Ramos (cell line): ENCODE measurements at regions not wholly inside any gene's neighbourhood (a gene's known extent, or its start where the extent isn't known, plus 50 kb on each side); places are given as distances from the start of the nearest gene placed in this dataset.
"Not testable (repeated sequence)": the region's sequence is repeated elsewhere in the genome, so short reads cannot be mapped to it uniquely, and the experiment has no call there.

Experiments used
- in situ Hi-C: fragments of 300-500 bp; cut with MboI; formaldehyde crosslinking; loops from one replicate; pipeline ENCODE4 v1.14.3; 2022; ENCODE audit warnings: low sequenced_read_pairs; ENCODE audit not compliant: unreplicated experiment

DNA sequence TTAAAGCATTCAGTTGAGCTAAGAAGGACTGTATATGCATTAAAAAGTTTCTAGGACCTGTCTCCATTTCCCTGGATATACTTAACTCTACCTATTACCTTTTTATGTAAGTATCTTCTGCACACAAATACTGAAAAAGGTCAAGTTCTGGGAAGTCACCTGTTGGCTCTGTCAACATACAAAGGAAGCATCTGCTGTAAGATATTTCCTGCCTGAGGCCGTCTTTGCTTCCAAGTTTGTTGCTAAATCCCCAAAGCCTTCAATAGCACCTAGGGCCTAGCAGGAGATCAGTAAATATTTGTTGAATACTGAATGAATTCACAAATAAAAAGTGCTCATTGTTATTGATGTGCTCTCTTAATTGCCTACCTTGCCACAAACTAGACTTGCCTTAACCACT is 188.4 kb downstream of the DUSP6 start:
- in situ Hi-C loops = no loop called here

DNA sequence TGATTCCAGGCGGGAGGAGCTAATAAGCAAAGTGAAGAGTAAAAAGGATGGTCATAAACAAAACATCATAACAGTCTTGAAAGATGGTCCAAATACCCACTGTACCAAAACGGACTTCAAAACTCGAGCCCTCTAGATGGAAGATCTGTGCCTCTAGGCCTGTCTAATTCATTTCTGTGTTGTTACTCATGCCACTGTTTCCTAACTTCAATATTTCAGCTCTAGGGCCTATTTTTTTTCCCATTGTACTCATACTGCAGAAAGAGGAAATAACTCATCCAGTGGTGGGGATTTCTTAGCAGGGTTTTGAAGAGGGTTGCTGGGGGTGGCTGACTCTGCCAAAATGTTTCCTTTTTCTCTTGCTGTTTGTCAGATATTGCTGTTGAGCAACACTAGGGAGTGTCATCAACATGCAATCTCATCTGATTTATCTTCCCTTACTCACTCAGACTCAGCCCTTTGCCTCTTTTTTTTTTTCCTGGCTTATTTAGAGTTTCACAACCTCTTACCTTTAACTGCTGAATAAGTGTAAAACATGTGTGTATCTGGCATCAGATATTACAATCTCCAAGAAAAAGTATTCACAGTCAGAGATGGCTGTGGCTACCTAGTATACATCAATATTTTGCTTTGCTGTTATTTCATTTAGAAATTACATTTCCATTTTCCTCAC is 189.6 kb downstream of the DUSP6 start:
- in situ Hi-C loops = no loop called here

DNA sequence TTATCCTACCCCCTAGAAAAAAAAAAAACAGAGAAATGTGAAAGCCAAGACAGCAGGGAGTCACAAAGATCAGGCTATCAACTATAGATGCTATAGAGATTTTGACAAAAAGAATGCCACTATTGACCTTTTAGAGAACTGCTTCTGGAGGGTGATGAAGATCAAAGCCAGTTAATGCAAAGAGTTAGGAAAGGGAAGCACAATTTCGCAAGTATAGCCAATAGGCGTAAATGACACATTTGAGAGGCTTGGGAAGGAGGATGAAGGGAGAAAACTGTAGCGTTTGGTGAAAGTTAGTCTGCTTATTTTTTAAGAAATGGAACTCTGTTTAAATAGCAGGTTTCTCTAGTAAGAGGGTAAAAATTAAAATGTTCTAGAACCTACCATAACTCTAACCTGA is 190.7 kb downstream of the DUSP6 start:
- in situ Hi-C loops = no loop called here

DNA sequence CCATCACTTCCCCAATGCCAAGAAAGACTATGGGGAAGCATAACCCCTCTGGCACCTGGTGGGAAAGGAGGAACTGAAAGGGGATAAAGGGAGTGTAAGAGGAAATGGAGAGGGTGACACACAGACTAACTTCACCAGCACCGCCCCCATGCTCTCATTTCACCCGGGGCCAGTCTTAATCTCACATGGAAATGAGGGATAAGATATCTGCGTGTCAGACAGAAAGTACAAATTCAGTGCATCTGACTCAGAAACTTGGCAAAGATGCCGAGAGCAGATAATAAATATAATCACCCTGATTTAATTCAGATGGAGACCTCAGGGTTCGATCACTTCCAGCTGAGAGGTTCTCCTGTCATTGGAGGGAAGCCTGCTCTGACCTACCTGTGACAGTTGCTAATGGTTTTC is 191.6 kb downstream of the DUSP6 start:
- in situ Hi-C loops = no loop called here

DNA sequence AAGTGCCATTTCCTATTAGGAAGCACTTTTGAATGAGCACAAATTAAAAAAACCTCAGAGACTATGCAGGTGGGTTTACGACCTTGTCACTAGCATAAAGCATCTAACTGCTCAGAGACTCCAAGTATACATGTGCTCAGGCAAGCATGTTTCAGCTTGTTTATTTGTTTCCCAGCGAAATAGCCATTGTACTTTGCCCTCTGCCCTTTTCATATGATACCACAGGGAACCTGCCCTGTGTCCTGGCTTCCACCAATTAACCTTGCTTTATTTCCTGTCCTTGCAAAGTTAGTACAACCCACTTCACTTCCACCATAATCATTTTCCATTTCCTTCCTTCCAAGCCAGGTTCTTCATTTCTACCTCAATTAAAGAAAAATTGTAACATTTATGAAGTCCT is 194.9 kb downstream of the DUSP6 start:
- in situ Hi-C loops = no loop called here

DNA sequence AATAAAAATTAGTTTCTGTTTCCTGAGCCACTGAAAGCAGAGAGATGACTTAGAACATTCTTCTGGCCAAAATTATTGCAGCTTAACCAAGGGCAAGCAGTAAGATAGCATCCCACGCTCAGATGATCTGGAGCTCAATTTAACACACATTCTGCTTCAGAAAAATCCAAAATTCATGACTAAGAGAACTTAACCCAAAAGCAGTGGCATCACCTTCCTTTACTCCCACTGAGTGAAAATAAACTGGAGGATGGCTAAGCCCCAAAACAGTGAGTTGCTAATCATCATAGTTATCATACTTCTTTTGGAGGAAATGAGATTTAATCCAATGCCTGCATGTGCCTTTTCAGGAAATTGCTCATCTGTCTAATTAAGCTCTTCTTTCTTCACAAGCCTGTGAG is 195.4 kb downstream of the DUSP6 start:
- in situ Hi-C loops = no loop called here

DNA sequence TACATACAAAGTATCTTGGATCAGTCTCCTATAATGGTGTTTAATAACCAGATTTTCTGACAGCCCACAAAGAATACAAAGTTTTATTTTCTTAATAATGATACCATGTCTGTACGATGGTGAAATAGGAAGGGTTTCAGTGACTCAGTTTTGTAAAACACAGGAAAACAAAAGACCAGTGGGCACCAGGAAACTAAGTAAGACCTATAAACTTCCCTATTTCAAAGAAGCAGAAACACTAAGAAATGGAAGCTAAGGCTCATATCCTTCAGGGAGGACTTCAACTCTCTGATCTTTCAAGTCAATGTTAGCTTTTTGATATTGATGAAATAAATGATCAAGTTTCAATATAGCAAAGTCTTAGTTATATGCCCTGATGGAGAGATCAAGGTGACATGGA is 196.0 kb downstream of the DUSP6 start:
- in situ Hi-C loops = no loop called here

DNA sequence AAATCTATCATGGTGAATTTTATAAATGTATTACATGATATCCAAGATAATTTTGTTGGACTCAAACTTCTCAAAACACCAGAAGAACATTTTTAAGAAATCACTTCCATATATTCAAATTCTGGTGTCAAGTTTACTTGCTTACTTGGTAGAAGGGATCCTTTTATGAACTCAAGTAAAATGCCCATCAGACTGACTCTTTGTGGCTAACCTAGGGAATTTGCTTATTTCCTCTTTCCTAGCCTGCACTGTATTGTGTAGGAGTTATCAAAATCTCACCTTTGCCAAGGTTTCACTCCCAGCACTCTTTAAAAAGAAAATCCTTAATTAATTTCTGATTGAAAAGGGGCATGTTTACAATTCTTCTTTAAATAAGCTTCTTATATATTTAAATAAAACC is 196.5 kb downstream of the DUSP6 start:
- in situ Hi-C loops = no loop called here

DNA sequence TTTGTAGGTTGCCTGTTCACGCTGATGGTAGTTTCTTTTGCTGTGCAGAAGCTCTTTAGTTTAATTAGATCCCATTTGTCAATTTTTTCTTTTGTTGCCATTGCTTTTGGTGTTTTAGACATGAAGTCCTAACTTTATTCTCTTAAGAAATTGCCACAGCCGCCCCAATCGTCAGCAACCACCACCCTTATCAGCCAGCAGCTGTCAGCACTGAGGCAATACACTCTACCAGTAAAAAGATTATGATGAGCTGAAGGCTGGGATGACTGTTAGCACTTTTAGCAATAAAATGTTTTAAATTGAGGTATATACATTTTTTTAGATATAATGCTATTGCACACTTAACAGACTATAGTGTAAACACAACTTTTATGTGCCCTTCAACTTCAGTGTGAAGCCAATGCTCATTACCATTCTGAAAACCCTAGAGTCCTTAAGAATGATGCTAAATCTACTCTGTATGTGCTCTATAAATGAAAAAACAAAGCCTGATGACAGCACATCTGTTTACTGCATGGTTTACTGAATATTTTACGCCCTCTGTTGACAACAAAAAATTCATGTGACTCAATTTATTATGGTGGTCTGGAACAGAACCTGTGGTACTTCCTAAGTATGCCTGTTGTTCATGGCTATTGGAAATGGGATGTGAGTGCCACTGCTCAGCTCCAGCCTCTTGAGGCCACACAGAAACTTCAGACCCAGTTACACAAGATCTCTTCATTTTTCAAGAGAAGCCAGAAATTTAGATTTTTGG is 197.4 kb downstream of the DUSP6 start:
- in situ Hi-C loops = no loop called here

DNA sequence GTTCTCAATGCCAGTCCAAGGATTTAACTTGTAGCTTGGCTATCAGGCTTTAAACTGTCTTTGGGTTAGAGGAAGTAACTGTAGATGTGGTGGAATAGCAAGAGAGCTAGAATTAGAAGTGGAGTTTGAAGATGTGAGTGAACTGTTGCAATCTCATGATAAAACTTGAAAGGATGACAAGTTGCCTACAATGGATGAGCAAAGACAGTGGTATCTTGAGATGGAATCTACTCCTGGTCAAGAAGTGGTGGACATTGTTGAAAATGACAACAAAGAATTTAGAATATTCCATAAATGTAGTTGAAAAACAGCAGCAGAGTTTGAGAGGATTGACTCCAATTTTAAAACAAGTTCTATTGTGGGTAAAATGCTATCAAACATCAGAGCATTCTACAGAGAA is 199.0 kb downstream of the DUSP6 start:
- in situ Hi-C loops = no loop called here

DNA sequence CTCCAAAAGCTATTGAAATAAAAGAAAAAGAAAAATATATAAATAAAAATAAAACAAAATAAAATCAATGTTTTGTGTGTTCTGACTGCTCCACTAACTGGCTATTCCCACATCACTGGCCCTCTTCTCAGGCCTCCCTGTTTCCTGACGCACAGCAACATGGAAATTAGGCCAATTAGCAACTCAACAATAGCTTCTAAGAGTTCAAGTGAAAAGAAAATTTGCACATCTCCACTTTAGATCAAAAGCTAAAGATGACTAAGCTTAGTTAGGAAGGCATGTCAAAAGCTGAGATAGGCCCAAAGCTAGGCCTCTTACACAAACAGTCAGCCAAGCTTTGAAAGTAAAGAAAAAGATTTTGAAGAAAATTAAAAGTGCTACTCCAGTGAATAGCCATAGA is 200.8 kb downstream of the DUSP6 start:
- in situ Hi-C loops = no loop called here

DNA sequence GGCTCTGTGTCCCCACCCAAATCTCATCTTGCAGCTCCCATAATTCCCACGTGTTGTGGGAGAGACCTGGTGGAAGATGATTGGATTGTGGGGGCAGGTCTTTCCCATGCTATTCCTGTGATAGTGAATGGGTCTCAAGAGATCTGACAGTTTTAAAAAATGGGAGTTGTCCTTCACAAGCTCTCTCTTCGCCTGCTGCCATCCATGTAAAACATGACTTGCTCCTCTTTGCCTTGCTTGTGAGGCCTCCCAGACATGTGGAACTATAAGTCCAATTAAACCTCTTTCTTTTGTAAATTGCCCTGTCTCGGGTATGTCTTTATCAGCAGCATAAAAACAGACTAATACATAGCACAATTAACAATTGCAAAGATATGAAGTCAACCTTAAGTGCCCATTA is 201.5 kb downstream of the DUSP6 start:
- in situ Hi-C loops = not testable (repeated sequence)

DNA sequence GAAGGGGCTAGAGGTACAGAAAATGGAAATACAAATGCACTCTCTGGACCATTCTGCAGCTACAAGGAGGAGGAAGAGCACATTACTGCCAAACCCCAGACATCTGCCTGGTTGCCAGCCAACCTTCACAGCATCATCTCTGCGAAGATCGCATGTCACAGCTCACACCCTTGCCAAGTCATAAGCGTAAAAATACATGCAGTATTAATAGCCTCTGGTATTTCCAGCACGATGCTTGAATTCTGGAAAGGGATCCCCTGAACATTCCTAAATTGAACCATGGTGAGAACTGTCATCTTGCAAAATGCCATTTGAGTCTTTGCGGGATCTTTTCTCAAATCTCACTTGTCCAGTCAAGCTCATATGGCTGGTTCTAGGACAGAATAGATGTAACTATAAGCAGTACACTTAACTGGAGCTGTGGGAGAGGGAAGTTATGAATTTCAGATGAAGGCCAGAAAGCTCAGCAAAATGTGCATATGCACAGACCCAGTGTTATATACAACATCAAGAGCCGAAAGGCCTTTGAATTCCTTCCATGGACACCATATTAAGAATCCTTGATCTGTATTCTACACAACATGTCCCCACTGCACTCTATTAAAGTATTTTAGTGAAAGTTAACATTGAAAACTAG is 211.6 kb downstream of the DUSP6 start:
- in situ Hi-C loops = no loop called here

DNA sequence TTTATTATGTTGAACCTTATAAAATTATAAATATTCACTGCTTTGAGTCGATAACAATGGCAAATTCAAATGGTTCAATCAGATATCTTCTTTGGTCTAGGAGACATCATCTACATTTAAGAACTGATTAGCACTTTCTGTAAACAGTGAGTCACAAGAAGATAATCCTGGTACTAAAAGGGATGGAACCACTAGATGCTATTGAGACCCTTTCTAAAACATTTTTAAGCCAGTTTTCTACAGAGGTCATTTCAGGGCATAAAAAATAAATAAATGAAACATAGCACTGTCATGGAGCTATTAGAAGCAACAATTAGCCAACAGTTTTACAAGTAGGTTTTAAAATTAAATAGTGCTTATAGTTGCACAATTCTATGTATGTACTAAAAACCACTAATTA is 212.2 kb downstream of the DUSP6 start:
- in situ Hi-C loops = no loop called here

DNA sequence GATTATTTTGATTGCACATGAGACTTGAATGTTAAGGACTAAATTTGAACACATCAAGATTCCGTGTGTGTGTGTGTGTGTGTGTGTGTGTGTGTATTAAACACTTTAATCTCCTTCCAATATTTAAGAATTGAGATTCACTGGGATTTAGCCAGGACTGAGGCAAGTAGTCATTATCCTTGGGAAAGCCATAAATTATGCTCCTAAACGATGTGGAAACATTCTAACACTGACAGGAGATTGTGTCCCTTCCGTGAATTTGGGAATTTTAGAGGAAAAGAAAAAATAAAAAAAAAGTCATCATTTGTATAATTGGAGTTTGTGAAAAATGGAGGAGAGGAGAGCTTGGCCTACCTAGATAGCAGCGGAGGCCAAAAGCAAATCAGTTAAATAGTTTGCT is 212.9 kb downstream of the DUSP6 start:
- in situ Hi-C loops = no loop called here

DNA sequence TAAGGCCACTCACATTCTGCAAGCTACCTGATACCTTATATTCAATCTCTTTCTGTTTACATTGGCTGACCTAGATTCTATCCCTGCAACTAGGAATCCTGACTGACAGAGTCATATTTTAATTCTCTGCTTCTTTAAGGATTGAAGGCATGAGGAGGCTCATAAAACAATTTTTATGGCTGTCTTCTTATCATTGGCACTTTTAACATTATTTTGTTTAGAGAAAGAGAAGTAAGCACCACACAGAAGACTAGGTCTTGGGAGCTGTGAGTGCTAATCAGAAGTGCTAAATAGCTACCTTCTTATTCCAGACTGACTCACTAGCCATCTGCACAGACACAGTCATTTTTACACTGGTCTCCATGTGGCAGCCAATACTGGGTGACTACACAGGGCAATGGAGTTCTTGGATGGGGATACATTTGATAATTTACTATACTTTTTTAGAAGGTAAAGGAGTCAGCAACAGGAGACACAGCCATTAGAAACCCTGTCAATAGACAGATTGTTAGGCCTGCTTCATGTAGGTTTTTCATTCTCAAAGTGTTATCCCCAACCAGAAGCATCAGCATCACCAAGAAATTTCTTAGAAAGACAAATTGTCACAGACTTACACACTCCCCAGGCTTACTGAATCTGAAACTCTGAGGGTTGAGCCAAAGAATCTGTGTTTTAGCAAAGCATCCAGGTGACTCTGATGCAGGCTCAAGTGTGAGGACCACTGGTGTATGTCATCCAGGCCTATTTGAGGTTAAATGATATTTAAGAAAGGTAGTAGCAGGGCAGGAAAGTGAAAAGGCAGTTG is 214.1 kb downstream of the DUSP6 start:
- in situ Hi-C loops = no loop called here

DNA sequence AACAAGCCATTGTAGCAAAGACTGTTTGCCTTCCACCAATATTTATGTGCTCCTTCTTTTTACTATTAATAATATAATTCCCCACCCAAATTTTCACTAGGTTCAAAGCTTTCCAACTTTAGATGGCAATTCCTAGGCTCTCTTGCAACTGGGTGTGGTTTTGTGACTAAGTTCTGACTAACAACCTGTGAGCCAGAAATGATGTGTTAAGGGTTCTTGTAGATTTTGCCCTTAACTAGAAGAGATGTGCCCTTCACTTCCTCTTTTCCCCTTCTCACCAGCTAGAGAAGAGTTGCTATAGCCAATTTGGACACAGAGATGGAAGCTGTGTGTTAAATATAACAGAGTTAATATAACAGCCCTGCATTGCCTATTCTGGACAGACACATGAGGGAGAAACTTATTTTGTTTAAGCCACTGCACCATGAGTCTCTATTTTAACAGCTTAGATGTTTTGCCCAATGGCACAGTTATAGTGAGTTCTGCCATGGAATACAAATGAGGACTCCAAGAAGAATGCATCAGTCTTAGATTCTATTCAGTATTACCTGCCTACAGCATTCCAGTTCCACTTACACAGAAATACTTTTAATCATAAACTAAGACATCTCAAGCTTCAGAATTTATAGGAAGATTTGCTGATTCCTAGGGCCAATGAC is 216.2 kb downstream of the DUSP6 start:
- in situ Hi-C loops = no loop called here

DNA sequence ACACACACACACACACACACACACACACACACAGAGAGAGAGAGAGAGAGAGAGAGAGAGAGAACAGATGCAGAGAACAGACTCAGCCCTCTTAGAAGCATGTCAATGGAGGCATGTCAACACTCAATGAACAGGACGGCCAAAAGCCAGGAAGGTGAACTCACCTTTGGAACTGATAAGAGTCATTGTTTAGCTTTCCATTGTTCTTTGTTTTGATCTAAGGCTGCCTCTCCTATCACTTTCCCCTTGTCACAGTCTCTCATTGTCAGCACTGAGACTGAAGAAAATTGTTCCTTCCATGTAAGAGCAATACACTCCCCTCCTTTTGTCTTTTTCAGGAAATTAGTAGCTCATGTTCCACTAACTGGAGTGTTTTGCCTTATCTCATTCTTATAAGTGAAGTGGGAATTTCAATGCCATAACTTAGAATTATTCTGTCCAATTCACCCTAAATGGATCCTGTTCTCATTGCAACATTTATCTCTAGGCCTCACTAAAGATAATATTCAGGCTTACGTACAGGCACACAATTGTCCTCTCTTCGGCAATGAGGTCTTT is 218.0 kb downstream of the DUSP6 start:
- in situ Hi-C loops = no loop called here

DNA sequence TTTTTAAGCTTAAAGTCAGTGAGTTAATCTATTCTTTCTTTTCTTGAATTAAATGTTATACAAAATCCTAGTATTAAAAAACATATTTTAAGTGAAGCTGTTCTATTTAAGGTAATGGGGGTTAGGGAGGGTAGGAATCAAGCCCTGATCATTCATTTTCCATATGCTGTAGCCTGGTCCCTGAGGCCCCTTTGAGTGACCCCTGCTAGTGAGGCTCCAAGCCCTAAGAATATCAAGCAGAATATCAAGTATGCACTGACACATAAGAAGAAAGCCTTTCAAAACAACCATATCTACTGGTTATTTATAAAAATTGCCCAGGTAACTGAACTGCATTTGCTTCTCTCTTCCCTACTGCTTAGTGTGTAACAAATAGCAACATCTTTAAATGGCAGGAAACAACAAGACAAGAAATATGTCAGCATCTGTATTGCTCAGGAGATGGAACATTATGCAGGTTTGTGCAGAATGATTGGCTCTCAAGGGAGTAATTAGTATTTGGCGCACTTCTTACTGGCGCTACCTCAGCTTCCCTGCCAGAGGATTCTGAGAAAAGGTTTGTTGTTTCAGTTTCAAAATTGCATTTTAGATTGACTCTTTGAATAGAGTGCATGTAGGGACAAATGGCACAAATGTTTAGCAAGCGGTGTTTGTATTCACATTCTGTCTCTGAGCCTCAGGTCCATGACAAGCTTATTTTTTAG is 223.0 kb downstream of the DUSP6 start:
- in situ Hi-C loops = no loop called here
